ENCODE measurements at regions not wholly inside any gene's neighbourhood (a gene's known extent, or its start where the extent isn't known, plus 50 kb on each side); places are given as distances from the start of the nearest gene placed in this dataset.

- no peak overlapping the region for H3K27ac ChIP-seq (ENCODE audit: low read length)
- no peak for DNase-seq
- H3K4me3 ChIP-seq (ENCODE audit: low read length) = no peak overlapping the region
- no CpG with 5 or more reads among the region's 2 CpGs for WGBS (ENCODE audit: insufficient coverage, low lambda C conversion rate)
- H3K9me3 ChIP-seq (ENCODE audit: control insufficient read depth, low read depth, low read length) = no peaks in the 10 kb centered on the region
- peaks cover 4% of the 10 kb centered on the region for H3K27me3 ChIP-seq (ENCODE audit: control insufficient read depth, insufficient read depth, low read length)
- no peaks in the 10 kb centered on the region for H3K4me1 ChIP-seq (ENCODE audit: control insufficient read depth, insufficient read depth, low read length)
- no peaks in the 10 kb centered on the region for H3K36me3 ChIP-seq (ENCODE audit: control insufficient read depth, insufficient read depth, low read length)
These were observed 199.2 kb upstream of the GDNF start for GRCh38 chr5:38039091-38039490.

DNA sequence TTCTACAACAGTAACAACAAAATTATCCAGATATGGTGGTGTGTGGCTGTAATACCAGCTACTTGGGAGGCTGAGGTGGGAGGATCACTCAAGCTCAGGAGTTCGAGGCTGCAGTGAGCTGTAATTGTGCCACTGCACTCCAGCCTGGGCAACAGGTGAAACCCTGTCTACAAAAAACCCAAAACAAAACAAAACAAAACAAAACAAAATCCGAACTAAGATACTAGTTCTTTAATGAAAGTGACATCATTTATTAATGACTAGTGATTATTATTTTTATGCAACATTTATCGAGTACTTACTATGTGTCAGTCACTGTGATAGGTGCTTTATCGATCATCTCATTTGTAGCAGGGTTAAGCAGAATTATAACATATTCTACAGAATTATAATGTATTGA, 196.9 kb upstream of the GDNF start:
- 100% methylated on average over 1 of the region's 4 CpGs for WGBS (ENCODE audit: insufficient coverage, low lambda C conversion rate)
- Histone ChIP-seq H3K4me3 (ENCODE audit: low read length) (no peak overlapping the region), H3K9me3 (ENCODE audit: control insufficient read depth, low read depth, low read length) (no peaks in the 10 kb centered on the region), H3K27me3 (ENCODE audit: control insufficient read depth, insufficient read depth, low read length) (peaks cover 4% of the 10 kb centered on the region), H3K4me1 (ENCODE audit: control insufficient read depth, insufficient read depth, low read length) (no peaks in the 10 kb centered on the region), H3K36me3 (ENCODE audit: control insufficient read depth, insufficient read depth, low read length) (no peaks in the 10 kb centered on the region), H3K27ac (ENCODE audit: low read length) (no peak overlapping the region)
- no peak for DNase-seq

DNA sequence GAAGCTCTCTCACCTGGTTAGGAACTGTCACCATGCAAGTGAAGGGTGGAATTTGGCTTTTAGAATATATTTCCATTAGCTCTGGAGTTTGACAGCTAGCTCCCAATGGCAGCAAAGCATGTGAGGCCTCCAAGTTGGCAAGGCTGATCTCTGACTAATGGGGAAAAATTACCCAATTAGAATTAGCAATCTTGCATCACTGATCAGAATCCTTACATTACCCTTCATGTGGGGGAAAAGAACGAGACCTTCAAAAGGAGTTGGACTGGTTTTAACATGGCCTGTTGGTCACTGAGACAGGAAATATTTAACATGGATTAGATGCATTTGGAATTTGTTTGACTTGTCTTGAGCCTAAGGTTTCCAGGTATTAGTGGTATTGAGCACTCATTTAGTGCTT, 192.3 kb upstream of the GDNF start:
- DNase-seq = no peak
- Histone ChIP-seq H3K4me3 (ENCODE audit: low read length) (no peak overlapping the region), H3K9me3 (ENCODE audit: control insufficient read depth, low read depth, low read length) (no peaks in the 10 kb centered on the region), H3K27me3 (ENCODE audit: control insufficient read depth, insufficient read depth, low read length) (no peaks in the 10 kb centered on the region), H3K36me3 (ENCODE audit: control insufficient read depth, insufficient read depth, low read length) (no peaks in the 10 kb centered on the region), H3K4me1 (ENCODE audit: control insufficient read depth, insufficient read depth, low read length) (no peaks in the 10 kb centered on the region), H3K27ac (ENCODE audit: low read length) (no peak overlapping the region)
- no CpG with 5 or more reads among the region's 1 CpG for WGBS (ENCODE audit: insufficient coverage, low lambda C conversion rate)

DNA sequence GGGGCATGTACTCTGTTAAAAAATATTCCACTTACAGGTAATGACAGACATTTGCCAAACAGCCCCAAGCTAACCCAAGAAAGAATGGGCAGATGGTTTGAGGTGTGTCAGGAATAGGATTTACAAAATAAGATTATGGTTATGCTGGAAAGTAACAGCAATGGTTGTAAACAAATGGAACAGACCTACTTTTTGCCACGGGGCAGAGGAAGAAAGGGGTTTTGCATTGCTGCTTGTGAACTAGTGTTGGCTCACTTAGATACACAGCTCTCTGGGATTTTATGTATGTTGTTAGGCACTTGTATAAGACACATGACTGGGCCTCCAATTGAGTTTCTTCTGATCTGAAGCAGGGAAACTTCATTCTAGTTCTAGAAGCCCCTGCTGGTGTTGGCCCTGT, 191.5 kb upstream of the GDNF start:
- whole genome bisulfite sequencing (ENCODE audit: insufficient coverage, low lambda C conversion rate) = no CpG with 5 or more reads among the region's 1 CpG
- DNase-seq = no peak
- Histone ChIP-seq H3K36me3 (ENCODE audit: control insufficient read depth, insufficient read depth, low read length) (no peaks in the 10 kb centered on the region), H3K4me1 (ENCODE audit: control insufficient read depth, insufficient read depth, low read length) (no peaks in the 10 kb centered on the region), H3K4me3 (ENCODE audit: low read length) (no peak overlapping the region), H3K27ac (ENCODE audit: low read length) (no peak overlapping the region), H3K27me3 (ENCODE audit: control insufficient read depth, insufficient read depth, low read length) (no peaks in the 10 kb centered on the region), H3K9me3 (ENCODE audit: control insufficient read depth, low read depth, low read length) (no peaks in the 10 kb centered on the region)

- no peaks in the 10 kb centered on the region for H3K36me3 ChIP-seq (ENCODE audit: control insufficient read depth, insufficient read depth, low read length)
- H3K4me1 ChIP-seq (ENCODE audit: control insufficient read depth, insufficient read depth, low read length) = no peaks in the 10 kb centered on the region
- H3K9me3 ChIP-seq (ENCODE audit: control insufficient read depth, low read depth, low read length) = no peaks in the 10 kb centered on the region
- no peak for DNase-seq
- no peaks in the 10 kb centered on the region for H3K27me3 ChIP-seq (ENCODE audit: control insufficient read depth, insufficient read depth, low read length)
- no peak overlapping the region for H3K27ac ChIP-seq (ENCODE audit: low read length)
- no peak overlapping the region for H3K4me3 ChIP-seq (ENCODE audit: low read length)
- no CpG with 5 or more reads among the region's 6 CpGs for WGBS (ENCODE audit: insufficient coverage, low lambda C conversion rate)
These were observed 189.7 kb upstream of the GDNF start for GRCh38 chr5:38029397-38030065.

- Histone ChIP-seq H3K36me3 (ENCODE audit: control insufficient read depth, insufficient read depth, low read length) (no peaks in the 10 kb centered on the region), H3K4me1 (ENCODE audit: control insufficient read depth, insufficient read depth, low read length) (no peaks in the 10 kb centered on the region), H3K27ac (ENCODE audit: low read length) (no peak overlapping the region), H3K27me3 (ENCODE audit: control insufficient read depth, insufficient read depth, low read length) (no peaks in the 10 kb centered on the region), H3K4me3 (ENCODE audit: low read length) (no peak overlapping the region), H3K9me3 (ENCODE audit: control insufficient read depth, low read depth, low read length) (no peaks in the 10 kb centered on the region)
- WGBS (ENCODE audit: insufficient coverage, low lambda C conversion rate) = 50% methylated on average over 2 of the region's 4 CpGs
- DNase-seq = no peak
These were observed 184.0 kb upstream of the GDNF start for GRCh38 chr5:38023799-38024198.

GRCh38 chr5:38023371-38023770, 183.5 kb upstream of the GDNF start:
- Histone ChIP-seq H3K4me3 (ENCODE audit: low read length) (no peak overlapping the region), H3K36me3 (ENCODE audit: control insufficient read depth, insufficient read depth, low read length) (no peaks in the 10 kb centered on the region), H3K9me3 (ENCODE audit: control insufficient read depth, low read depth, low read length) (no peaks in the 10 kb centered on the region), H3K27ac (ENCODE audit: low read length) (no peak overlapping the region), H3K4me1 (ENCODE audit: control insufficient read depth, insufficient read depth, low read length) (no peaks in the 10 kb centered on the region), H3K27me3 (ENCODE audit: control insufficient read depth, insufficient read depth, low read length) (no peaks in the 10 kb centered on the region)
- WGBS (ENCODE audit: insufficient coverage, low lambda C conversion rate) = no CpG with 5 or more reads among the region's 4 CpGs
- DNase-seq = no peak

- no peaks in the 10 kb centered on the region for H3K27me3 ChIP-seq (ENCODE audit: control insufficient read depth, insufficient read depth, low read length)
- no peaks in the 10 kb centered on the region for H3K9me3 ChIP-seq (ENCODE audit: control insufficient read depth, low read depth, low read length)
- whole genome bisulfite sequencing (ENCODE audit: insufficient coverage, low lambda C conversion rate) = 15% methylated on average over 2 of the region's 4 CpGs
- H3K4me1 ChIP-seq (ENCODE audit: control insufficient read depth, insufficient read depth, low read length) = no peaks in the 10 kb centered on the region
- no peak overlapping the region for H3K4me3 ChIP-seq (ENCODE audit: low read length)
- no peaks in the 10 kb centered on the region for H3K36me3 ChIP-seq (ENCODE audit: control insufficient read depth, insufficient read depth, low read length)
- no peak overlapping the region for H3K27ac ChIP-seq (ENCODE audit: low read length)
- DNase-seq = no peak
These were observed 182.8 kb upstream of the GDNF start for GRCh38 chr5:38022631-38023030.

GRCh38 chr5:38018016-38018415, 178.2 kb upstream of the GDNF start:
- Histone ChIP-seq H3K36me3 (ENCODE audit: control insufficient read depth, insufficient read depth, low read length) (no peaks in the 10 kb centered on the region), H3K4me1 (ENCODE audit: control insufficient read depth, insufficient read depth, low read length) (no peaks in the 10 kb centered on the region), H3K27ac (ENCODE audit: low read length) (no peak overlapping the region), H3K4me3 (ENCODE audit: low read length) (no peak overlapping the region), H3K27me3 (ENCODE audit: control insufficient read depth, insufficient read depth, low read length) (no peaks in the 10 kb centered on the region), H3K9me3 (ENCODE audit: control insufficient read depth, low read depth, low read length) (no peaks in the 10 kb centered on the region)
- DNase-seq = no peak
- no CpG with 5 or more reads among the region's 6 CpGs for WGBS (ENCODE audit: insufficient coverage, low lambda C conversion rate)

- Histone ChIP-seq H3K27ac (ENCODE audit: low read length) (no peak overlapping the region), H3K4me3 (ENCODE audit: low read length) (no peak overlapping the region), H3K27me3 (ENCODE audit: control insufficient read depth, insufficient read depth, low read length) (no peaks in the 10 kb centered on the region), H3K36me3 (ENCODE audit: control insufficient read depth, insufficient read depth, low read length) (no peaks in the 10 kb centered on the region), H3K9me3 (ENCODE audit: control insufficient read depth, low read depth, low read length) (no peaks in the 10 kb centered on the region), H3K4me1 (ENCODE audit: control insufficient read depth, insufficient read depth, low read length) (no peaks in the 10 kb centered on the region)
- 35% methylated on average over 2 of the region's 3 CpGs for WGBS (ENCODE audit: insufficient coverage, low lambda C conversion rate)
- DNase-seq = no peak
These were observed 173.3 kb upstream of the GDNF start for GRCh38 chr5:38013107-38013506.

- no peaks in the 10 kb centered on the region for H3K27me3 ChIP-seq (ENCODE audit: control insufficient read depth, insufficient read depth, low read length)
- H3K36me3 ChIP-seq (ENCODE audit: control insufficient read depth, insufficient read depth, low read length) = no peaks in the 10 kb centered on the region
- H3K4me3 ChIP-seq (ENCODE audit: low read length) = no peak overlapping the region
- no peaks in the 10 kb centered on the region for H3K4me1 ChIP-seq (ENCODE audit: control insufficient read depth, insufficient read depth, low read length)
- H3K27ac ChIP-seq (ENCODE audit: low read length) = no peak overlapping the region
- no CpG with 5 or more reads among the region's 3 CpGs for WGBS (ENCODE audit: insufficient coverage, low lambda C conversion rate)
- DNase-seq = no peak
- no peaks in the 10 kb centered on the region for H3K9me3 ChIP-seq (ENCODE audit: control insufficient read depth, low read depth, low read length)
These were observed 171.9 kb upstream of the GDNF start for GRCh38 chr5:38011668-38012188.
